Activated T-cell treated with anti-CD3 and anti-CD28 coated beads, Interleukin-2, amount 50 U/mL, for 72 hours (primary cell): ENCODE measurements at regions not wholly inside any gene's neighbourhood (a gene's known extent, or its start where the extent isn't known, plus 50 kb on each side); places are given as distances from the start of the nearest gene placed in this dataset.

Experiments used
- ATAC-seq, 2 donors: fragments of 150-1000 bp; cut with Tn5 transposase; replicated peaks in 1 of 2; 2 replicates each; pipeline ENCODE4 v1.10.0; 2021; ENCODE audit warnings: moderate library complexity in 2 of 2, mild to moderate bottlenecking in 1 of 2
- DNase-seq, 2 donors: peaks; one replicate each; pipeline ENCODE4 v3.0.0; 2021 to 2022; ENCODE audit warnings: mixed read lengths in 1 of 2
- H3K27ac Mint-ChIP-seq: one replicate; pipeline ENCODE4 v1.8.0; 2022; ENCODE audit warnings: mild to moderate bottlenecking, moderate library complexity, mixed read lengths
- H3K27me3 Mint-ChIP-seq: one replicate; pipeline ENCODE4 v1.8.0; 2022; ENCODE audit warnings: low read depth, mixed read lengths
- H3K36me3 Mint-ChIP-seq, 2 donors: one replicate each; pipeline ENCODE4 v1.8.0; 2022; ENCODE audit warnings: mixed read lengths in 2 of 2, mild to moderate bottlenecking in 1 of 2; ENCODE audit not compliant: insufficient read depth in 2 of 2
- H3K4me1 Mint-ChIP-seq: one replicate; pipeline ENCODE4 v1.8.0; 2022; ENCODE audit warnings: low read depth, mixed read lengths
- H3K4me3 Mint-ChIP-seq, 2 donors: one replicate each; pipeline ENCODE4 v1.8.0; 2022; ENCODE audit warnings: mild to moderate bottlenecking in 2 of 2, mixed read lengths in 2 of 2, moderate library complexity in 2 of 2
- H3K9me3 Mint-ChIP-seq, 2 donors: one replicate each; pipeline ENCODE4 v1.8.0; 2022; ENCODE audit warnings: mixed read lengths in 2 of 2

- no peaks in the 10 kb centered on the region for H3K36me3 Mint-ChIP-seq
- DNase-seq, result no peak
- H3K4me1 Mint-ChIP-seq, result no peaks in the 10 kb centered on the region
- H3K9me3 Mint-ChIP-seq, result peaks cover 0 to 7% of the 10 kb centered on the region in 2 donors
- H3K27ac Mint-ChIP-seq, result no peak overlapping the region
- ATAC-seq, result no peak
- peaks cover 9% of the 10 kb centered on the region for H3K27me3 Mint-ChIP-seq
- H3K4me3 Mint-ChIP-seq, result no peak overlapping the region
These were observed 165.1 kb downstream of the TLR4 start for GRCh38 chr9:117869287-117869686.

- DNase-seq (no peak), ATAC-seq (no peak)
- peaks cover 0 to 7% of the 10 kb centered on the region in 2 donors for H3K9me3 Mint-ChIP-seq
- H3K27ac Mint-ChIP-seq, result no peak overlapping the region
- H3K4me3 Mint-ChIP-seq, result no peak overlapping the region
- H3K36me3 Mint-ChIP-seq, result no peaks in the 10 kb centered on the region
- H3K27me3 Mint-ChIP-seq, result peaks cover 9% of the 10 kb centered on the region
- no peaks in the 10 kb centered on the region for H3K4me1 Mint-ChIP-seq
These were observed 165.5 kb downstream of the TLR4 start for GRCh38 chr9:117869712-117870111.

GRCh38 chr9:117873664-117874063 lies 169.5 kb downstream of the TLR4 start:
- Mint-ChIP-seq H3K36me3 (no peaks in the 10 kb centered on the region), H3K9me3 (peaks cover 0 to 5% of the 10 kb centered on the region in 2 donors), H3K4me1 (no peaks in the 10 kb centered on the region), H3K4me3 (no peak overlapping the region), H3K27ac (no peak overlapping the region), H3K27me3 (peaks cover 14% of the 10 kb centered on the region)
- ATAC-seq (no peak), DNase-seq (no peak)

GRCh38 chr9:117875886-117876285 lies 171.7 kb downstream of the TLR4 start:
- peaks cover 14% of the 10 kb centered on the region for H3K27me3 Mint-ChIP-seq
- DNase-seq (no peak), ATAC-seq (no peak)
- H3K27ac Mint-ChIP-seq, result no peak overlapping the region
- no peak overlapping the region for H3K4me3 Mint-ChIP-seq
- H3K9me3 Mint-ChIP-seq, result peaks cover 0 to 3% of the 10 kb centered on the region in 2 donors
- no peaks in the 10 kb centered on the region for H3K4me1 Mint-ChIP-seq
- no peaks in the 10 kb centered on the region for H3K36me3 Mint-ChIP-seq

GRCh38 chr9:117882171-117882570 lies 178.0 kb downstream of the TLR4 start:
- H3K4me3 Mint-ChIP-seq, result no peak overlapping the region
- H3K27me3 Mint-ChIP-seq, result peaks cover 5% of the 10 kb centered on the region
- H3K27ac Mint-ChIP-seq, result no peak overlapping the region
- ATAC-seq (no peak), DNase-seq (no peak)
- no peaks in the 10 kb centered on the region for H3K4me1 Mint-ChIP-seq
- peaks cover 0 to 3% of the 10 kb centered on the region in 2 donors for H3K9me3 Mint-ChIP-seq
- no peaks in the 10 kb centered on the region for H3K36me3 Mint-ChIP-seq

- H3K9me3 Mint-ChIP-seq, result no peaks in the 10 kb centered on the region
- ATAC-seq (no peak), DNase-seq (no peak)
- no peaks in the 10 kb centered on the region for H3K4me1 Mint-ChIP-seq
- H3K4me3 Mint-ChIP-seq, result no peak overlapping the region
- H3K27ac Mint-ChIP-seq, result no peak overlapping the region
- no peaks in the 10 kb centered on the region for H3K36me3 Mint-ChIP-seq
- no peaks in the 10 kb centered on the region for H3K27me3 Mint-ChIP-seq
These were observed 182.4 kb downstream of the TLR4 start for GRCh38 chr9:117886616-117887015.

GRCh38 chr9:117887383-117887782 lies 183.2 kb downstream of the TLR4 start:
- H3K4me1 Mint-ChIP-seq, result no peaks in the 10 kb centered on the region

GRCh38 chr9:117887941-117888340 lies 183.7 kb downstream of the TLR4 start:
- Mint-ChIP-seq H3K4me1 (no peaks in the 10 kb centered on the region), H3K36me3 (no peaks in the 10 kb centered on the region), H3K9me3 (no peaks in the 10 kb centered on the region), H3K27ac (no peak overlapping the region), H3K4me3 (no peak overlapping the region), H3K27me3 (no peaks in the 10 kb centered on the region)
- ATAC-seq (no peak), DNase-seq (no peak)

More at GRCh38 chr9:117887383-117887782, 183.2 kb downstream of the TLR4 start:
- Mint-ChIP-seq H3K9me3 (no peaks in the 10 kb centered on the region), H3K4me3 (no peak overlapping the region), H3K36me3 (no peaks in the 10 kb centered on the region), H3K27ac (no peak overlapping the region), H3K27me3 (no peaks in the 10 kb centered on the region)
- DNase-seq (no peak), ATAC-seq (no peak)

GRCh38 chr9:117903453-117903852 lies 199.2 kb downstream of the TLR4 start:
- no peak overlapping the region for H3K27ac Mint-ChIP-seq
- H3K36me3 Mint-ChIP-seq, result peaks cover 0 to 4% of the 10 kb centered on the region in 2 donors
- peaks cover 6% of the 10 kb centered on the region for H3K27me3 Mint-ChIP-seq
- peaks cover 8 to 10% of the 10 kb centered on the region in 2 donors for H3K9me3 Mint-ChIP-seq
- ATAC-seq (no peak), DNase-seq (no peak)
- no peaks in the 10 kb centered on the region for H3K4me1 Mint-ChIP-seq
- H3K4me3 Mint-ChIP-seq, result no peak overlapping the region

- no peak overlapping the region for H3K27ac Mint-ChIP-seq
- ATAC-seq, result no peak
- no peaks in the 10 kb centered on the region for H3K4me1 Mint-ChIP-seq
- H3K9me3 Mint-ChIP-seq, result peaks cover 18 to 23% of the 10 kb centered on the region in 2 donors
- peaks cover 6% of the 10 kb centered on the region for H3K27me3 Mint-ChIP-seq
- no peak overlapping the region for H3K4me3 Mint-ChIP-seq
- DNase-seq, result no peak
- peaks cover 4 to 17% of the 10 kb centered on the region in 2 donors for H3K36me3 Mint-ChIP-seq
These were observed 202.6 kb downstream of the TLR4 start for GRCh38 chr9:117906763-117907162.

GRCh38 chr9:117907420-117907819 lies 203.2 kb downstream of the TLR4 start:
- no peak overlapping the region for H3K27ac Mint-ChIP-seq
- DNase-seq (no peak), ATAC-seq (no peak)
- peaks cover 6% of the 10 kb centered on the region for H3K27me3 Mint-ChIP-seq
- peaks cover 4 to 18% of the 10 kb centered on the region in 2 donors for H3K36me3 Mint-ChIP-seq
- H3K4me1 Mint-ChIP-seq, result no peaks in the 10 kb centered on the region
- no peak overlapping the region for H3K4me3 Mint-ChIP-seq
- H3K9me3 Mint-ChIP-seq, result peaks cover 18 to 24% of the 10 kb centered on the region in 2 donors

- Mint-ChIP-seq H3K27ac (no peak overlapping the region), H3K4me1 (no peaks in the 10 kb centered on the region), H3K36me3 (peaks cover 1 to 5% of the 10 kb centered on the region in 2 donors), H3K9me3 (peaks cover 7 to 13% of the 10 kb centered on the region in 2 donors), H3K27me3 (no peaks in the 10 kb centered on the region), H3K4me3 (no peak overlapping the region)
- ATAC-seq (no peak), DNase-seq (no peak)
These were observed 212.1 kb downstream of the TLR4 start for GRCh38 chr9:117916291-117916690.

GRCh38 chr9:117917873-117918272 lies 213.7 kb downstream of the TLR4 start:
- Mint-ChIP-seq H3K27ac (no peak overlapping the region), H3K4me3 (no peak overlapping the region)
- ATAC-seq, result no peak

GRCh38 chr9:117919538-117919937 lies 215.3 kb downstream of the TLR4 start:
- H3K4me1 Mint-ChIP-seq, result no peaks in the 10 kb centered on the region
- ATAC-seq (no peak), DNase-seq (no peak)
- no peak overlapping the region for H3K4me3 Mint-ChIP-seq
- H3K27me3 Mint-ChIP-seq, result no peaks in the 10 kb centered on the region
- peaks cover 3 to 6% of the 10 kb centered on the region in 2 donors for H3K9me3 Mint-ChIP-seq
- H3K27ac Mint-ChIP-seq, result no peak overlapping the region
- no peaks in the 10 kb centered on the region for H3K36me3 Mint-ChIP-seq

More at GRCh38 chr9:117917873-117918272, 213.7 kb downstream of the TLR4 start:
- H3K27me3 Mint-ChIP-seq, result no peaks in the 10 kb centered on the region
- DNase-seq, result no peak
- no peaks in the 10 kb centered on the region for H3K36me3 Mint-ChIP-seq
- H3K4me1 Mint-ChIP-seq, result no peaks in the 10 kb centered on the region
- peaks cover 4 to 6% of the 10 kb centered on the region in 2 donors for H3K9me3 Mint-ChIP-seq
